OCI-LY3 (cell line): ENCODE measurements at regions not wholly inside any gene's neighbourhood (a gene's known extent, or its start where the extent isn't known, plus 50 kb on each side); places are given as distances from the start of the nearest gene placed in this dataset.

Experiments
- H2AFZ ChIP-seq: fragments of 200-600, 300-600 bp; shearing (Covaris generic); 2 replicates; pipeline ENCODE4 v1.6.0; 2014; ENCODE audit warnings: antibody characterized with exemption, low read depth, low read length
- H3K27ac ChIP-seq: fragments of 200-600, 300-600 bp; sonication (generic); 2 replicates; pipeline ENCODE4 v1.5.1; 2014; ENCODE audit warnings: mild to moderate bottlenecking, low read length, moderate library complexity, mixed read lengths
- H3K27me3 ChIP-seq: fragments of 200-600, 300-600 bp; sonication (generic); 2 replicates; pipeline ENCODE4 v1.6.1; 2014; ENCODE audit warnings: low read depth, low read length, mixed read lengths
- H3K36me3 ChIP-seq: fragments of 200-600, 300-600 bp; sonication (generic); replicated peaks from 2 replicates; pipeline ENCODE3; 2014; ENCODE audit warnings: low read depth, low read length, mixed read lengths
- H3K4me1 ChIP-seq: fragments of 300-600, 200-600 bp; sonication (generic); 2 replicates; pipeline ENCODE4 v1.6.1; 2014; ENCODE audit warnings: low read length, mixed read lengths
- H3K4me2 ChIP-seq: fragments of 200-600, 300-600 bp; sonication (generic); 2 replicates; pipeline ENCODE4 v1.6.1; 2014; ENCODE audit warnings: low read length, mixed read lengths
- H3K4me3 ChIP-seq: fragments of 300-600, 200-600 bp; sonication (generic); 2 replicates; pipeline ENCODE4 v1.5.1; 2014; ENCODE audit warnings: antibody characterized with exemption, mild to moderate bottlenecking, low read length, moderate library complexity
- H3K79me2 ChIP-seq: fragments of 300-600, 200-600 bp; shearing (Covaris generic); 2 replicates; pipeline ENCODE4 v1.6.1; 2014; ENCODE audit warnings: mild to moderate bottlenecking, low read length, mixed read lengths
- H3K9ac ChIP-seq: fragments of 300-600, 200-600 bp; shearing (Covaris generic); 2 replicates; pipeline ENCODE4 v1.6.0; 2014; ENCODE audit warnings: mild to moderate bottlenecking, low read length, moderate library complexity
- H3K9me3 ChIP-seq: fragments of 200-600, 300-600 bp; shearing (Covaris generic); 2 replicates; pipeline ENCODE4 v1.6.1; 2014; ENCODE audit warnings: low read length, mixed read lengths; ENCODE audit not compliant: insufficient read depth
- H4K20me1 ChIP-seq: fragments of 200-600, 300-600 bp; sonication (generic); 2 replicates; pipeline ENCODE4 v1.6.1; 2016; ENCODE audit warnings: low read length, mixed read lengths; ENCODE audit not compliant: insufficient read depth
- EZH2phosphoT487 ChIP-seq: fragments of 200-600 bp; shearing (Covaris generic); IDR thresholded peaks from 2 replicates; pipeline ENCODE4 v1.6.1; 2018; ENCODE audit warnings: antibody characterized with exemption, mixed run types, low read depth
- TF ChIP-seq, protein P1 (sequence below): fragments of 200-600, 300-600 bp; sonication (generic); IDR thresholded peaks from 2 replicates; pipeline ENCODE4 v1.5.1; 2014; ENCODE audit warnings: antibody characterized with exemption, low read length, low read depth

GRCh38 chr5:159780246-159780645 is 136.0 kb upstream of the ADRA1B start:
- Histone ChIP-seq H3K79me2 (no peaks in the 10 kb centered on the region), H3K4me3 (no peak overlapping the region), H3K27me3 (no peaks in the 10 kb centered on the region), H3K36me3 (no peaks in the 10 kb centered on the region), H2AFZ (no peak overlapping the region), H3K9ac (no peak overlapping the region), H3K27ac (no peak overlapping the region), H3K4me1 (peaks cover 17% of the 10 kb centered on the region), H3K9me3 (no peaks in the 10 kb centered on the region), H4K20me1 (no peaks in the 10 kb centered on the region), H3K4me2 (no peak overlapping the region)
- TF ChIP-seq EZH2phosphoT487: no peak
- TF ChIP-seq, protein P1, sequence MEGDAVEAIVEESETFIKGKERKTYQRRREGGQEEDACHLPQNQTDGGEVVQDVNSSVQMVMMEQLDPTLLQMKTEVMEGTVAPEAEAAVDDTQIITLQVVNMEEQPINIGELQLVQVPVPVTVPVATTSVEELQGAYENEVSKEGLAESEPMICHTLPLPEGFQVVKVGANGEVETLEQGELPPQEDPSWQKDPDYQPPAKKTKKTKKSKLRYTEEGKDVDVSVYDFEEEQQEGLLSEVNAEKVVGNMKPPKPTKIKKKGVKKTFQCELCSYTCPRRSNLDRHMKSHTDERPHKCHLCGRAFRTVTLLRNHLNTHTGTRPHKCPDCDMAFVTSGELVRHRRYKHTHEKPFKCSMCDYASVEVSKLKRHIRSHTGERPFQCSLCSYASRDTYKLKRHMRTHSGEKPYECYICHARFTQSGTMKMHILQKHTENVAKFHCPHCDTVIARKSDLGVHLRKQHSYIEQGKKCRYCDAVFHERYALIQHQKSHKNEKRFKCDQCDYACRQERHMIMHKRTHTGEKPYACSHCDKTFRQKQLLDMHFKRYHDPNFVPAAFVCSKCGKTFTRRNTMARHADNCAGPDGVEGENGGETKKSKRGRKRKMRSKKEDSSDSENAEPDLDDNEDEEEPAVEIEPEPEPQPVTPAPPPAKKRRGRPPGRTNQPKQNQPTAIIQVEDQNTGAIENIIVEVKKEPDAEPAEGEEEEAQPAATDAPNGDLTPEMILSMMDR: no peak

DNA sequence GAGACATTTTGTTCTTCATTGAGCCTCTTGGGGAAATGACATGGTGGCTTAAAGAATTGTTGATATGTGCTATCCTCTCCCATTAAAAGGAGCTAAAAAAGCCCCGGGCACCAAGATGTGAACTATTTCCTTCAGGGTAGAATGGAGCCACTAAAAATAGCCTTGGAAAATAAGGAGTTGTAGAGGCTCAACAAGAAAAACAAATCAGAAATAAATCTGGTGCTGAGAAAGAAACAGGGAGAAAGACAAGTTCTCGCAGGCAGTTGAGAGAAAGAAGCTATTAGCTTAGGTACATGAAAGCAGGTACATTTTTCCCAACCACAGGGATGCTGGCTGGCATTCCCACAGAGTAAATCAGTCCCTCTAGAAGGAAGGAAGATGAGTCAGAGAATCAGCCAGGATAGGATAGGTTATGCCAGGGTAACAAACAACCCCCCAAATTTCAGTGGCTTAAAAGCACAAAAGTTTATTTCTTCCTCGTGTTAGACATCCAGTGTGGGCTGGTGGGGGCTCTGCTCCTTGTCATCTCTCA is 134.6 kb upstream of the ADRA1B start:
- Histone ChIP-seq H3K79me2 (no peaks in the 10 kb centered on the region), H4K20me1 (no peaks in the 10 kb centered on the region), H3K4me2 (peak overlapping the region; percentile 53), H3K27ac (no peak overlapping the region), H3K9me3 (no peaks in the 10 kb centered on the region), H2AFZ (no peak overlapping the region), H3K4me1 (peaks cover 17% of the 10 kb centered on the region), H3K4me3 (peak overlapping the region; percentile 43), H3K27me3 (no peaks in the 10 kb centered on the region), H3K9ac (no peak overlapping the region), H3K36me3 (no peaks in the 10 kb centered on the region)
- TF ChIP-seq, protein P1: no peak
- TF ChIP-seq EZH2phosphoT487: no peak

DNA sequence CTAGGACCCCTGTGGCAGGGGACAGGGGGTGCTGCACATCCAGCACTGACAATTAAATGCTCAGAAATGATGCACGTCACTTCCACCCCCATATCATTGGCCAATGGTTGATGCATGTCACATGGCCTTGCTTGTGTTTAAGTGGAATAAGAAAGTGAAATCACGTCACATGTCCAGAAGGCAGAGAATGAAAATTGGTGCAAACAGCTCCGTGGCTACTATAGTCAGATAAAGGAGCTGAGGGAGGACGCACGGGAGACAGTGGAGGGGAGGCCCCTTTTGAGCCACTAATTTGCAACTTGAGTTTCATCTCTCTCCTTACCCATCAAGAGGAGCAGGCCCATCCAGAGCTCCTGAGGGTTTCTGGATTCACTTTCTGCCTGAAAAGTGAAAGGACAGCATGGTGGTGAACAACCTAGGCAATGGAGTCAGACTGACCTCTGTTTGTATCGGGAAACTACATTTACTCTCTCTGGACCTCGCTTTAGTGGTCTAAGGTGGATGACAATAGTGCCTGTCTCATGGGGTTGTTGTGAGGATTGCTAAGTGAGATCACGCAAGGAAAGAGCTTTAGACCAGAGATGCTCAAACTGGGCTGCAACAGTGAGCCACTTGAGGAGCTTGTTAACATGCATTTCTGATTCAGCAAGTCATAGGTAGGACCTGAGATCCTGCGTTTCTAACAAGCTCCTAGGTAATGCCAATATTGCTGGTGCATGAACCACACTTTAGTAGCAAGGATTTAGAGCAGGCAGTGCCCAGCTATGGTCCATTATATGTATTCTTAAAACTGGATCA is 133.9 kb upstream of the ADRA1B start:
- H3K27me3 ChIP-seq: no peaks in the 10 kb centered on the region
- H3K9me3 ChIP-seq: no peaks in the 10 kb centered on the region
- no peak overlapping the region for H3K9ac ChIP-seq
- TF ChIP-seq, protein P1: no peak
- TF ChIP-seq EZH2phosphoT487: no peak
- no peaks in the 10 kb centered on the region for H3K79me2 ChIP-seq
- no peak overlapping the region for H3K27ac ChIP-seq
- H4K20me1 ChIP-seq: no peaks in the 10 kb centered on the region
- no peaks in the 10 kb centered on the region for H3K36me3 ChIP-seq
- H3K4me2 ChIP-seq: peak overlapping the region; percentile 53
- H3K4me1 ChIP-seq: peaks cover 17% of the 10 kb centered on the region
- peak overlapping the region; percentile 43 for H3K4me3 ChIP-seq
- no peak overlapping the region for H2AFZ ChIP-seq

DNA sequence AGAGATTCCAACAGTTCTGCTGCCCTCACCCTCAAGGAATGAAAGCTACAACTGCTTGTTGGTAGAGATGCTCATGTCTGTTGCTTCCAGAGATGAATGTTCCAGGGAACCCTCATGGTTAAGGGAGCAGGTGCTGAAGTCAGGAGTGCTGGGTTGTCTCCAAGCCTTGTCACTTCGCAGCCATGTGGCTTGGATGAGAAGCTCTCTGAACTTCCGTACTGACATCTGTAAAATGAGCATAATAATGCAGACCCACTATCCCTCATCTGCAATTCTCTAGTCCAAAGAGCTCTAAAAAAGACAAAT is 133.3 kb upstream of the ADRA1B start:
- no peak for TF ChIP-seq EZH2phosphoT487
- TF ChIP-seq, protein P1: no peak
- no peaks in the 10 kb centered on the region for H4K20me1 ChIP-seq

More for the DNA sequence above, 133.3 kb upstream of the ADRA1B start:
- no peaks in the 10 kb centered on the region for H3K36me3 ChIP-seq
- H3K9ac ChIP-seq: no peak overlapping the region
- no peak overlapping the region for H3K4me3 ChIP-seq
- no peaks in the 10 kb centered on the region for H3K9me3 ChIP-seq
- H3K4me1 ChIP-seq: peaks cover 17% of the 10 kb centered on the region
- H2AFZ ChIP-seq: no peak overlapping the region
- H3K27me3 ChIP-seq: no peaks in the 10 kb centered on the region
- no peak overlapping the region for H3K27ac ChIP-seq
- no peaks in the 10 kb centered on the region for H3K79me2 ChIP-seq
- no peak overlapping the region for H3K4me2 ChIP-seq
